ENCODE measurements at regions not wholly inside any gene's neighbourhood (a gene's known extent, or its start where the extent isn't known, plus 50 kb on each side); places are given as distances from the start of the nearest gene placed in this dataset.

- no peak for TF ChIP-seq POLR2A (IDR thresholded peaks at IDR 0.05)
- no peak for TF ChIP-seq CTCF (IDR thresholded peaks at IDR 0.05 in 4 of 5, conservative IDR thresholded peaks at IDR 0.05 in 1 of 5)
Observed at GRCh38 chrY:19589664-19590063, 154.9 kb downstream of the KDM5D start.

Data from gastrocnemius medialis (tissue), 4 donors.